CD1c-positive myeloid dendritic cell (primary cell): ENCODE measurements at regions not wholly inside any gene's neighbourhood (a gene's known extent, or its start where the extent isn't known, plus 50 kb on each side); places are given as distances from the start of the nearest gene placed in this dataset.
"Not testable (repeated sequence)": the region's sequence is repeated elsewhere in the genome, so short reads cannot be mapped to it uniquely, and the experiment has no call there.

Experiments
- DNase-seq: peaks from one replicate; pipeline ENCODE4 v3.0.0-alpha.2; 2016; ENCODE audit errors: extremely low spot score

DNA sequence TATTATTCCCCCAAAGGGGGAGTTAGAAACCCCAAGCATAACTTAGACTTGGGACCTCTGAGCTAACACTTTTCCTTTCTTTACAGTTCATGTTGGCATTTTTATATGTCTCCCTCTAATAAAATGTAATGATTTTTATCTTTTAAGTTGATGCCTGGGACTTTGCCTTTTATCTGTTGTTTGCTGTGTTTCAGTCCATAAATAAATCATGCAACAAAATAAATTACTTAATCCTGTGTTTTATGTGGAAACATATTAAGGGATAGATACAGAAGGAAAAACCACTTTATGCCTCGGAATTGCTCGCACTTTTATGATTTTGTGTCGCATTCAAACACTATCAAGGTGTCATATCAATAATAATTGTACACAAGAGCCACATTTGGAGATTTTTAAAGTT, 93.7 kb upstream of the TBC1D5 start:
- DNase-seq, result no peak

GRCh38 chr3:17833786-17834559, 91.5 kb upstream of the TBC1D5 start:
- DNase-seq, result no peak

DNA sequence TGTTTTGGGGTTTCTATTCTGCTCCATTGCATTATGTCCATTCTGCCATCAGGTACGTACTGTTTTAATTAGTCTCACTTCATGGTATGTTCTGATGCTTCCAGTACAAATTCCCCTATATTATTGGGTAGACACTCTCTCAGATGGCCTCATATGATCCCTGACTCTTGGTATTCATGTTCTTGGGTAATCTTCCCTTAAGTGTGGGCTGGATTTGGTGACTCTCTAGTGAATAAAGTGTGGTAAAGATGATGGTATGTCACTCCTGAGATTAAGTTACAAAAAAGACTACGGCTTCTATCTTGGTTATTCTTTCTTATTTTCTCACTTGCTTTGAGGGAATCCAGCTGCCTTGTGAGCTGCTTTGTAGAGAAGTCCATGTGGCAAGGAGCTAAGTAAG, 89.6 kb upstream of the TBC1D5 start:
- DNase-seq, result no peak

DNA sequence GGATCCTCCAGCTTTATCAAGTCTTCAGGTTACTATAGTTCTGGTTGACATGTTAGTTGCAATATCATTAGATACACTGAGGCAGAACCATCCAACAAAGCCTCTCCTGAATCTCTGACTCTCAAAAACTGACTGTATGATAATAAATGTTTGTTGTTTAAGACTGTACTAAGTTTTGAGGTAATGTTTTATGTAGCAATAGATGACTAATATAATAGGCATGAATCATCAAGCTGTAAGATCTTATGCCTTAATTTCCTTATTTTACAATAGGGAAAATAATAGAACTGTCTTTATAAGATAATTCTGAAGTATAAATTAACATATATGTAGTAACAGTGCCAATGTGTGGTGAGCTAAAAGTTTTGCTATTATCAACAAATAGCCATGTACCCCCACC, 88.9 kb upstream of the TBC1D5 start:
- DNase-seq, result peak; percentile 21

GRCh38 chr3:17830788-17831187, 88.4 kb upstream of the TBC1D5 start:
- no peak for DNase-seq

- DNase-seq, result no peak
These were observed 86.0 kb upstream of the TBC1D5 start for GRCh38 chr3:17828388-17828787.

GRCh38 chr3:17825298-17825697, 82.9 kb upstream of the TBC1D5 start:
- no peak for DNase-seq

GRCh38 chr3:17823816-17824215, 81.4 kb upstream of the TBC1D5 start:
- DNase-seq, result no peak

DNA sequence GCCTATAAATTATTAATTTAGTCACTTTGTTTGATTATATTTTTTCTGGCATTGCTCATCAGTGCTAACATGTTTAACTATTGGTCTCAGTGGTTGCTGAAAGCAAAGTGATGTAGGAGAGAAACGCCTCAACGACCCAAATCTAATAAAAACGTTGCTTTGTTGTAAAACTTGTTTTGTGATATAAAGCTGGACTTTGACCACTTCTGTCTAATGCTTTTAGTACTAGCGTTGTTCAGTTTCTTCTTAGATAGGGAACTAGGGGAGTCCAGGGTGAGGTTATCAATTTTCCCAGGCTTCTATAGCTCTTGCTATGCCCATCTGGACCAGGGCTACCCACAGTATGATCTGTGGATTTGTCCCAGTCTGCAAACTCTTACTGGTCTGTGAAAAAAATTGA, 80.6 kb upstream of the TBC1D5 start:
- no peak for DNase-seq

GRCh38 chr3:17820704-17821103, 78.3 kb upstream of the TBC1D5 start:
- DNase-seq, result no peak

DNA sequence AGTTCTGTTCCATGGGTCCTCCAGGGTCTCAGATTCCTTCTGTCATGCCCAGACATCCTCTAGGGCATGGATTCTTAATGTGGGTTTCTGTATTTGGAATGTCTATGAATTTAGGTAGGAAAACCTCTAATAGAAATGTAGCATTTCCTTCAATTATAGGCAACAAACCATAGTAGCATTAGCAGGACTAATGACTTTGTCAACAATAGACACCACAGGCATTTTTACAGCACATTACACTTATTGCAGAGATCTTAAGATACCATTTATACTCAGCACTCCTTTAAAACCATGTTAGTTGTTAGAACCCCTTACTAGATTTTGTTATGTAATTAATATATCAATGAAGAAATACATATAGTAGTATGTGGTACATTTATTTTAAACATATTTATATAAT, 77.8 kb upstream of the TBC1D5 start:
- DNase-seq, result no peak

DNA sequence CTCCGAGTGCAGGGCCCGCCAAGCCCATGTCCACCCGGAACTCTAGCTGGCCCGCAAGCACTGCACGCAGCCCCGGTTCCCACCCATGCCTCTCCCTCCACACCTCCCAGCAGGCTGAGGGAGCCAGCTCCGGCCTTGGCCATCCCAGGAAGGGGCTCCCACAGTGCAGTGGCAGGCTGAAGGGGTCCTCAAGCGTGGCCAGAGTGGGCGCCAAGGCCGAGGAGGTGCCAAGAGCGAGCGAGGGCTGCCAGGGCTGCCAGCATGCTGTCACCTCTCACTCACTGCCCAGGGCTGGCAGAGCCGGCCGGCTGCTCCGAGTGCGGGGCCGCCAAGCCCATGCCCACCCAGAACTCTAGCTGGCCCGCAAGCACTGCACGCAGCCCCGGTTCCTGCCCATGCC, 75.5 kb upstream of the TBC1D5 start:
- DNase-seq, result not testable (repeated sequence)

DNA sequence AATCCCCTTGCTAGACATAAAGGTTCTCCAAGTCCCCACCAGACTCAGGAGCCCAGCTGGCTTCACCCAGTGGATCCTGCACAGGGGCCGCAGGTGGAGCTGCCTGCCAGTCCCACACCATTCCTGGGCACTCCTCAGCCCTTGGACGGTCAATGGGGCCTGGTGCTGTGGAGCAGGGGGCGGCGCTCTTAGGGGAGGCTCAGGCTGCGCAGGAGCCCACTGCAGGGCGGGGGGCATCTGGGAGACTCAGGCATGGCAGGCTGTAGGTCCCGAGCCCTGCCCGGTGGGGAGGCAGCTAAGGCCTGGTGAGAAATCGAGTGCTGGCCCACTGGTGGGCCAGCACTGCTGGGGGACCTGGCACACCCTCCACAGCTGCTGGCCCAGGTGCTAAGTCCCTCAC, 75.1 kb upstream of the TBC1D5 start:
- DNase-seq, result no peak

DNA sequence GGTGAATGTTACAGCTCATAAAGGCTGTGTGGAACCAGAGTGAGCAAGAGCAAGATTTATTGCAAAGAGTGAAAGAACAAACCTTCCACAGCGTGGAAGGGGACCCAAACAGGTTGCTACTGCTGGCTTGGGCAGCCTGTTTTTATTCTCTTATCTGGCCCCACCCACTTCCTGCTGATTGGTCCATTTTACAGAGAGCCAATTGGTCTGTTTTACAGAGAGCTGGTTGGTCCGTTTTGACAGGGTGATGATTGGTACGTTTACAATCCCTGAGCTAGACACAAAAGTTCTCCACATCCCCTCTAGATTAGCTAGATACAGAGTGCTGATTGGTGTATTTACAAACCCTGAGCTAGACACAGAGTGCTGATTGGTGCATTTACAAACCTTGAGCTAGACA, 74.4 kb upstream of the TBC1D5 start:
- DNase-seq, result not testable (repeated sequence)

- not testable (repeated sequence) for DNase-seq
These were observed 69.9 kb upstream of the TBC1D5 start for GRCh38 chr3:17812328-17812727.

DNA sequence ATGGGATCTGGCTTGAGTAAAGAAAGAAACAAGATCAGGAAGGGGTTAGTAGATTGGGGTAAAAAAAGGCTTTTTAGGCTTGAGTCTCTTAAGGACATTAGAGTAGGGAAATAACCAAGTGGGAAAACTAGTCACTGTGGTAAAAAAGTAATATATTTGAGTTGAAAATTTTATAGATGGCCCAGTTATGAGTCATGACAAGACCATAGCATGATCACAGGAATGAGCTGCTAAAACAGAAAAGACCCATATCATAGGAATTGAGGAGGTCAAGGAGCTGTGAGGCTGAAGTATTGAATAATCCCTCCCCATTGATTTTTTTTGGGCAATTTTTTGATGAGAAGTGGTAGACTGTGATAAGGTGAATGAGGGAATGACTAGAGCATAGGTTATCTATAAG, 69.2 kb upstream of the TBC1D5 start:
- DNase-seq, result no peak

DNA sequence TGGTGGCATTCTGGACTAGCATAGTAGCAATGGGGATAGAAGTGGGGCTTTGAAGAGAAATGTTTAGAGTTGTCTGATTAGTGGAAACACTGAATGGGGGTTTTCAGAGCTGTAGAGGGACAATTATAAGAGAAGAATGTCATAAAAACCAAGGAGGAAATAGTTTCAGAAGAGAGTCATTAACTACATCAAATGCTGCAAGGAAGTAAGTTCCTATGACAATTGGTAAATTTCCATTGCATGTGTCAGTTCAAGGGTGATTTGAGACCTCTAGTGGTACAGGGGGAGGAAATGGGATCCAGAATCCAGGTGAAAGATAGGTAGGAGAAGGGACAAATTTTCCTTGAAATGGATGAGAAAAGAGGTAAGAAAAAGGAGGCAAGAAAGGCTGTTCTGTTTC, 68.3 kb upstream of the TBC1D5 start:
- DNase-seq, result no peak

GRCh38 chr3:17808994-17809393, 66.6 kb upstream of the TBC1D5 start:
- no peak for DNase-seq

DNA sequence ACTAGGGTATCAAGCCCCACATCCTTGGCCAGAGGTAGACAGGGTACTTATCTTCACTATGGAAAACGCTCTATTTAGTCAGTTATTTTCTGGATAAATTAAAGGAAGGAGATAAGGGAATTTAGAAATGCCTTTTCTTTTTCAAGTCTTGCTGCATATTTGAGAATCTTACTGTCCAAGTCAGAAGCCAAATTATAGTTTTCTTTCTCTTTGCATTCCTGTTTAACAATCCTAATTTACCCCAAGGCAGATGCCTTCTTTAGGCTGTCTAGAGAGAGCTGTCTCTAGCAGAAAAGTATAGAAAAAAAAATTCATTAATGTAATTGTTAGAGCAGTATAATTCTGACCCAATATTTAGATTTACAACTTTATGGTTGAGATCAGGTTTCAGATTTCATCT, 64.4 kb upstream of the TBC1D5 start:
- no peak for DNase-seq

DNA sequence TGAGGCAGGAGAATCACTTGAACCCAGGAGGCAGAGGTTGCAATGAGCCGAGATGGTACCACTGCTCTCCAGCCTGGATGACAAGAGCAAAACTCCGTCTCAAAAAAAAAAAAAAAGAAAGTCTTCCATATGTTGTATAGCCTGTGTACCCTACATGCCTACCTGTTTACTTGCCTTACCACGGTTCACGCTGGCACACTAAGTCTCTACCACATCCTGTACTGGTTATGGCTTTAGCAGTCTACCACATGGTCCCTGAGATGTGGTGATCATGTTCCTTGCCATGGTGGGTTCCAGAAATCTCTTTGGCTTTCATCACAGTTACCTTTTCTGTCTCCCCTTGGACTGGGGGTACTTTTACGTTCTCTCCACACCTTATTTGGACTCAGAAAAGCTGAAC, 63.8 kb upstream of the TBC1D5 start:
- DNase-seq, result no peak

DNA sequence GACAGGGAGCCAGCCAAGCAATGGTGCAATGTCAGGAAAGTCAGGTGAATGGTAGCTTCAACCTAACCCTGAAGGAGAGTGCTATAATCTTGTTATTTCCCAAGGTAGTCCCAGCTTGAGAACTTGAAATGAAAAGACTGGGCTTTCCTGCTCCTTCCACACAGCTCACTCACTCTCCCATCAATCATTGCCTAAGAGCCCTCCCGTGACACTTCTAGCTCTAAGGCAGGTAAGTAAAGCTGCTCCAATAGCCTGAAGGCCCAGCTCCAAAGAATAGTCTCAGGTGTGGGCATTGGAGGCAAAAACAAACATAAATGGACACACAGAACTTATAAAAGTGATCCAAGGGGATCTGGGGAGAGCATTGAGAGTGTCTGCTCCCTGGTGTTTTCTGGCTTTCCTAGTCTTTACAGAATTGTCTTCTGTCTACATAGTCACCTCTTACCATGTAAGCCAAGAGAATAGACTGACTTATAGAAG, 63.1 kb upstream of the TBC1D5 start:
- no peak for DNase-seq

DNA sequence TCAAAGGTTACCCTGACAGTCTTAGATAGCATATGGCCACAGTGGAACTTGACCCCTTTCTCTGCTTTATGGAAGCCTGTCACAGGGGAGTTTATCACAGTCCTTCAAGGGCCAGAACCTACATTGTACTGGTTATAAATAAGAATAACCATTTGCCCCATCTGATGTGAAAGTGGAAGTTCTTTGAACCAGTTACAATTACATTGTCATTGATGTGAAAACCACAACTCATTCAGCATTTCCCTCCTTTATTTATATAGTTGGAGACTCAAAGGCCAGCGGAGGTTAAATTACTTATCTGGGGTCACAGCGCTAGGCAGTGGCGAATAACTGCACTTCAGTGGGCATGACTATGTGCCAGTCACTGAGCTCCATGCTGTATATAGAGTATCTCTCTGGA, 60.5 kb upstream of the TBC1D5 start:
- no peak for DNase-seq

- no peak for DNase-seq
These were observed 58.7 kb upstream of the TBC1D5 start for GRCh38 chr3:17801131-17801530.

DNA sequence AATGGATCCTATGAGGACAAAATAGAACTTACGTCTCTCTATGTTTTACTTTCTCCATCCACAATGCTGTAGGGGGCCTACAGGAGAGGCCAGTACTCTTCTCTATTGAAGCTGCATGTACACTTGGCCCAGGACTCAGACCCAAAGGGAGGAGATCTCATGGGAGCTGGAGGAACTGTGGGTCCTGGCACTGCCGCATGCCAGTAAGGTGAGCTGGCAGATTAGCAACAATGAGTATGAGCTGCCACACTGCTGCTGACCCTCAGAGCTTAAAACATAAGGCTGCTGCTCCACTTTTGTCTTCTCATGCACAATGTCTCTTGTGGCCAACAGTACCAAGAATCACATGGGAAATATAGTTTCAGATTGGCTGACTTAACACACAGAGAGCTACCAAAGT, 57.8 kb upstream of the TBC1D5 start:
- DNase-seq, result no peak
